ENCODE measurements at regions not wholly inside any gene's neighbourhood (a gene's known extent, or its start where the extent isn't known, plus 50 kb on each side); places are given as distances from the start of the nearest gene placed in this dataset.

DNA sequence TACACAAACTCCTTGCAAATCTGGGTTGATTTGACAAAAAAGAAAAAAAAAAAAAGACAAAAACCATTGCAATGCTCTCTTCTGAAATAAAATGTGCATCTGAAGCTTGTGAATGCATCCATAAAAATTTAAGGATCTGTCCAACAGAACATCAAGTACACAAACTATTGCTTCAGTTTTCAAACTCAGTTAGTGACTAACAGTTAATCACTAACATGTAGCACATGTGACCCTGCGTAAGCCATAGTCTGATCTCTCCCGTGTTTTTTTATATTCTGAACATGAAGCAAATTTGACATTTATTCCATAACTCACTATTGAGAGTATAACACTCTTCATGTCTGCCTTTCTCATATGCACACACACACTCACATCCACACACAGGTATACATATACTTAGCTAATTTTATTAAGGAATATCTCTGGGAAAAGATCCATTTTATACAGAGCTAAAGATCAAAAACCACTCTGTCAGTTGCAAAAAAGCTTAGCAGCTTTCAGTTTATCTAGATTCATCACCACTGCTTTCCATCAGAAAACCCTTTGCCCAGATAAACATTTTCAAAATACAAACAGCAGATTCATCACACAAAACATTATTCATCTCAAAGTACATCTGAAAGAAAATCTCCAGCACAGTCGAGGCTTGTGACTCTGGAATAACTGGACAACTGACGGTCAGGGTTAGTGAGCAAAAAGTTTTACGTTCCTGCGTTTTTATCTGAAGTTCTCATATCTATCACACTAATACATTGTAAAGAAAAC, 1000.4 kb upstream of the ACVR2A start:
- DNase-seq: no peak

DNA sequence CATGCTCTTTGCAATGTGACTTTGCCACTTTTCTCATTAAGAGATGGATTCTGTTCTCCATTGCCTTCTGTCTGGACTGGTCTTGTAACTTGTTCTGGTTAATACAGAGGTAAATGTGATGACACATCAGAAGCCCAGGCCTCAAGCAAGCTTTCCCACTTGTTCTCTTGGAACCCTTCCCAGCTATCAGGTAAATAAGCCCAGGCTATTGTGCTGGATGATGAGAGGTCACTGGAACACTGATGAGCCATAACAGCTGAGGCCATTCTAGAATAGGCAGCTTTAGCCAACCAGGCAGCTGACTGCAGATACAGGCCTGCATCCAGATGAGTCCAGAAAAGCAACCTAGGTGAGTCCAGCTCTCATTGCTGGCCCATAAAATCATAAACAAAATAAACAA, 1007.0 kb upstream of the ACVR2A start:
- no peak for DNase-seq

DNA sequence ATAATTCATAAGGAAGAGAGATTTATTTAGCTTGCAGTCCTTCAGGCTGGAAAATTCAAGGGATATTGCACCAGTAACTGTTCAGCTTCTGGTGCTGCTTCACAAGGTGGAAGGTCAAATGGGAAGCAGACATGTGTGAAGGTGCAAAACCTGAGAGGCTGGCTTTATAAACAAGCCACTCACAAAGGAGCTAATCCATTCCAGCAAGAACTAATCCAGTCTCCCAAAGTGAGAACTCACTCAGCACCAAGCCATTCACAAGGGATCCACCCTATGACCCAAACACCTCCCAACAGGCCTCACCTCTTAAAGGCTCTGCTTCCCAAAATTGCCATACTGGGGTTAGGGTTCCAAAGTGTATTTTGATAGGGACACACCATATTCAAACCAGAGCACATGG, 1018.4 kb upstream of the ACVR2A start:
- DNase-seq: no peak

DNA sequence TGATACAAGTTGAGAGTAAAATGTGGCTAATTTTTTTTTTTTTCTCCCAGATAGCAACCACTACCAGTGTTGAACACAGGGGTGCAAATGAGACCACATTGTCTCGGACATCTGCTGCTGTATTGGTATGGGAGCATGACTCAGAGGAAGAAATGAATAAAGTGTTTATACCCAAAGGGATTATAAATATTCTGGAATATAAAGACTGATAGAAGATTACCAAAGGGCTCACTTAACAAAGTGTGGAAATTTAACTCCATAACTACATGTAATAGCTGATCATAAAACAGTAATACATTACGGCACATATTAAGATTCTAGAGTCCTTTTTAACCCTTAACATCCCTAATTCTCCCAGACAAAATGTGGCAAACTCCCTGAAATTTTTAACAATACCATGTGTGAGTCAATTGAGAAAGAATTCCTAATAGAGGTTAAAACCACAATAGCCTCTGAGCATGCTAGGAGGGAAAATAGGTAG, 1023.0 kb upstream of the ACVR2A start:
- DNase-seq: no peak

DNA sequence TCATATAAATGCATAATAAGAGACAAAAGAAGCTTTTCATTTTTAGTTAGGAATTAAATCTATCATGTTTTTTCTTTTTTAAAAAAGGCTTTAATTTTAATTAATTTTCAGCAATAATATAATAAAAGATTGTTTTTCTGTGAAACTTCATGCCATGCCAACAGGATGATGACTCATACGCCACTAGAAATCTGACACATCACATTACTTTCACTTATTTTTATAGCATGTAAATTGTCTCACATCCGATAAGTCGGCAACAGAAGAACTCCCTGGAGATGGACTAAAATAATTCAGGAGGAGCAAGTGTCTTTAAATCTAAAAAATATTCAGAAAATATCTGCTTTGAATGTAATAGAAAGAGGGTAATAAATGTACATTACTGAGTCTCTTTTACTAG, 1024.2 kb upstream of the ACVR2A start:
- DNase-seq: no peak

DNA sequence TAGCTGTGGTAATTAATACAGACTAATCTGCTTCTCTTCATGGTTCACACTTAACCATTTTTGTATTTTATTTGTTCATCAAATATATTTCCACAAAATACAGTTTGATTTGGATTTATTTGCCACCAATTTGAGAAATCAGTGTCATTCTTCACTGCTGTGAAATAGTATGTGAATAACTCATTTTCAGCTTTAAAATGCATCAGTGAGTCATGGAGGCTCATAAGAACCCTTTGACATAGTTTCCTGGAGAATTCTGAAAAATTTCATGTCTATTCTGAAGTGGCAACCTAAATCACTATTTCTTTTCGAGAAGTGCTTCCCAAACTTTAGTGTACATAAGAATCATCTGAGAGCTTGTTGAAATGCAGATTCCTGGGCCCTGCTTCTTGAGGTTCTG, 1026.7 kb upstream of the ACVR2A start:
- DNase-seq: no peak

DNA sequence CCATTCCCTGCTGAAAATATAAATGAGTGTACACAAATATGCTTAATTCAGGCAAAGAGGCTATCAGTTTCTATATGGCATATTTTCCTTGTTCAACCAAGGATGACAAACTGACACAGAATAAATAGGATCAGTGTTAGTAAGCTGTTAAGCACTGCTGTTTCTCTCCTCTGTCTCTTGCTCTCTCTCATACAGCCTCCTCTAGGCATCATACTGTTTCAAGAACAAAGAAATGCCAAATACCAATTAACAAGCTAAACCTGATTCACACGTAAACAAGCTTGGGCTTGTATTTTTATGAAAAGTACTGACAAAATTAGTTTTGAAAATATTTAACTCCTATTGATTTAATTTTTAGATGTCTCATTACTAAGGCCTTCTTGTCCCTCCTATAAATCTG, 1027.2 kb upstream of the ACVR2A start:
- DNase-seq: no peak

DNA sequence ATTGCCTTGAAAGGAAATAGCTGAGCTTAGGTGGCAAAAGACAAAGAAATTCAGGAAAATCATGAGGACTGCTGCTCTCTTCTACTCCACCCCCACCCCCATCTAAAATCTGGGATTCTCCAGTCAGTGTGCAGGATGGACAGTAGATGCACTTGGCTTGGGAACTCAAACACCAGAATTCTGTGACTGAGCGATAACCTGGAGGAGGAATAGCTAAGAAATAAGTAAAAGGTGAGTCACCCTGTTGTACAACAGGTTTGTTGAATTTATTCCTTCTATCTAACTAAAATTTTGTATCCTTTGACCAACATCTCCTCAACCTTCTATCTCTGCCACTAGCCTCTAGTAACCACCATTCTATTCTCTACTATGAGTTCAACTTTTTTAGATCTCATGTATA, 1029.9 kb upstream of the ACVR2A start:
- no peak for DNase-seq

DNA sequence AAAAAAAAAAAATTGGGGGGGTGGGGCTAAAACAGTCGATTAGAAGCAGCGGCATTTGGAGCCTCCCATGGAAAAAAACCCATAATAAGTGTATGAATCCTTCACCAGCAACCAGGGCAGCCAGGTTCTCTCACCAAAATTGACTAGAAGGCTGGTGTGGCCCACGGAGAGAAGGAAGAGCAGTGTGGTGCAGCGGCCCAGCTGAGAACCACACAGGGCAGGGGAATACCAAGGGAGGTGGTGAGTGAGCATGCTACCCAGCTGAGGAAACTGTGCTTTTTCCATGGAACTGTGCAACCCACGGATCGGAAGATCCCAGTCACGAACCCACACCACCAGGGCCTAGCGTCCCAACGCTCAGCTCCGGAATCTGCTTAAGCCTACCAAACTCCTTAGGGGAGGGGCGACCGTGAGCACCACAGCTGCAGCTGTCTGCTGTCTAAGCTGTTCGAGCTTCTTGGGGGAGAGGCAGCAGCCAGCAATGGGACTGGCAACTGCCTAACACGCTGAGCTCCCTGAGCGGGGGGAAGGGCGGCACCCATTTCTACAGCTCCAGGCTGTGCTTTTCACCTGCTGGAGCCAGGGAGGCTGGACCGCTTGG, 1037.2 kb upstream of the ACVR2A start:
- no peak for DNase-seq

DNA sequence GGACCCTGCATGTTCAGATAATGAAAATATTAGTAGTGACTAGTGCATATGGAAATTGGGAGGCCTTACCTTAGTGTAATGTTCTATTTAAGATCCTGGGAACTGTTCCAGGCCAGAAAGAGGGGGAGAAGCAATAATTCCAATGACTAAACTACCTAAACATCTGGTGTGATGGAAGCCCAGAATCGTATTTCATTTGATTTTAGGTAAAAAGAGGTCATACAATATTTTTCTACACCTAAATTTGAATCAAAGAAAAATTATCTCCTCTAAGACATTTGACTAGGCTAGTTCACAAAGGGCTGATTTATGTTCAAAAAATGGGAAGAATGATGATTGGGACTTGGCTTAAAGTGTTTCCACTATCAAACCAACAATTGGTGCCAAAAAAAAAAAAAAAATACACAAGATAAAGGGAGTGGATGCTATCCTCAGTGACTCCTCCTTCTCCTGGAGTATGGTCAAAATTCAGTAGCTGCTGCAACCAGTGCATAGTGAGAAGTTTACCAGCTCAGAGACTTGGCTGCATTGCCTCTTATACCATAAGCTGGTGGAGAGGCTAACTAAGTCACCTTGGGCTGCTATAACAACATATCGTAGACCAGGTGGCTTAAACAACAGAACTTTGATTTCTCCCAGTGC, 1038.3 kb upstream of the ACVR2A start:
- DNase-seq: no peak

DNA sequence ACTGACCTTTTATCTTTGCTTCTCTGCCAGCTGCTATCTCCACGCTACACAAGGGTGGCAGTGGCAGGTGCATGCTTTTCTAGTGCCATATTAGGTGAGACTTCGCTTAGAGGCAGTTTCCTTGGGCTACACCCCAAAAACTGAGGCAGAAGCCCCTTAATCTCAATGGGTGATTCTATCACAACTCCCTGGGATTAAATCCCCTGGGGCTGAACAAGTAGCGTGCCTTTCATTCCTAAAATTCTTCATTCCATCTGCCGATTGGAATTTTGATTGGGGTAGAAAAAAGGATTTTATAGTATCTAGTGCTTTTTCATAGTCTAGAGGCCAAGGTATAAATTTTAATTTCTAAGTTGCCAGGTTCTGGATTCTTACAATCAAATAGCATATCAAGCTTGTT, 1040.5 kb upstream of the ACVR2A start:
- no peak for DNase-seq

DNA sequence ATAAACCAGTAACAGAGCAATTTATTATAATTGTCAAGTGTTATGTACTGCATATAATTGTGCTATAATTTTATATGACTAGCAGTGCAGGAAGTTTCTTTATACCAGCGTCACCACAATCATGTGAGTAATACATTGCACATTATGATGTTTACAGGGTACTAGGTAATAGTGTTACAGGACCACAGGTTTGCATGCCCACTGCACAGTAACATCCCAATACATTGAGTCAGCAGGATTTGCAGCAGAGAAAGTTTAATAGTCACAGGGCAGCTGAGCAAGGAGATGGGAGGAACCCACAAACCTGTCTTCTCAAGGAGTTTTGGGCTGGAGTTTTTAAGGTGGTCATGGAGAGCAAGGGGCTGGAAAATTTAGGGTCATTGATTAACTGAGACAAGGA, 1042.9 kb upstream of the ACVR2A start:
- no peak for DNase-seq

DNA sequence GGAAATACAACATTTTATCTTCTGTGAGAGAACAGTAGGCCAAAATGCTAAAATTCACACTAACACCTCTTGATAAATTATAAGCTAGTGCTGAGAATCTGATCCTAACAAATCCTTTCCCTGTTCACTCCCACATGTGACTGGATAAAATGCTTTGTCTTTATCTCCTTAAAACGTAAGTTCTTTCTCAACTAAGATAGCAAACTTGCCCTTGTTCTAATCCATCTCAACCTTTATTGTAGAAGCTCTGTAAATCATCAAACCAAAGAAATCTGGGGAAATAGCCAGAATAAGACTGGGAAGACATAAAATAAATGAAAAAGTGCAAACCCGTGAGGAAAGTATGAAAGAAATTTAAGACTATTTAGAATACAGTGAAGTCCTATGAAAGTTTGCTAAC, 1058.4 kb upstream of the ACVR2A start:
- DNase-seq: no peak

DNA sequence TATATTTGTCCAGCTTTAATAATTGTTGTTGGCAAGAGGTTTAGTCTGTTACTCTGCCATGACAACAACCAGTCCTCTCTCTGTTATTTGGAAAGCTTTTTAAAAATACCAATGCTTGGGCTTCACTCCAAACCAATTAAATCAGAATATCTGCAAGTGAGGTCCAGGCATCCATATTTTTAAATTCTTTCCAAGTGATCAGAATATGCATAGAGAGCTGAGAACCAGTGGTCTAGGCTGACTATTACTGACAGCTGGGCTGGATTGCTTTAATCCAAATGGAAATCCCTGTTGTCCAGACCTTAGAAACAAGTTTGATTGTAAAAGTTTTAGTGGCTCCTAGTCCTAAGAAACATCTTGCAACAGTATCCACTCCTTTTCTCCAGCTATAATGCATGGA, 1059.7 kb upstream of the ACVR2A start:
- no peak for DNase-seq

DNA sequence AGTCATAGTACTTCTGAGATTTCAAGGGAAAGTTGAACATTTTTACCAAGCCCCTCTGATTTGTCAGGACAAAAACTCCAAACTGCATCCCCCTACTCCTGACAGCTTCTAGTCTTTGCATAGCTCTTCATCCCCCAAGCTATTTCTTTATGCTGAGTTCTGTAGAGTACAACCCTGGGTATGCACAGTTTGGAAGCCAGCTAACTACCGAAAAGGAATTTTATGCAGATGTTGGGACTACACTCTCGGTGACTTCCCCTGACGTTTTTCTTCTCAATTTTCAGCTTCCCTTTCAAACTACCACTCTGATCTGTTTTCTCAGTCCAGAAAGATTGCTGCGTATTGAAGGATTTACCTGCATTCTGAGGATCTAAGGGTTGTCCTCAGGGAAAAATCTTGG, 1060.2 kb upstream of the ACVR2A start:
- DNase-seq: no peak

DNA sequence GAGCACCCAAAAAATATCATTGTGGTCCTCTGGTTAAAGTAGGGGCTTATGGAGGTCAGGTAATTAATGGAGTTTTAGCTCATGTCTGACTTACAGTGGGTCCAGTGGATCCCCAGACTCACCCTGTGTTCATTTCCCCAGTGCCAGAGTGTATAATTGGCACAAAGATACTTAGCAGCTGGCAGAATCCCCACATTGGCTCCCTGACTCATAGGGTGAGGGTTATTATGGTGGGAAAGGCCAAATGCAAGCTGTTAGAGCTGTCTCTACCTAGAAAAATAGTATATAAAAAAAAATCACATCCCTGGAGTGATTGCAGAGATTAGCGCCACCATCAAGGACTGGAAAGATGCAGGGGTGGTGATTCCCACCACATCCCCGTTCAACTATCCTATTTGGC, 1067.6 kb upstream of the ACVR2A start:
- no peak for DNase-seq

DNA sequence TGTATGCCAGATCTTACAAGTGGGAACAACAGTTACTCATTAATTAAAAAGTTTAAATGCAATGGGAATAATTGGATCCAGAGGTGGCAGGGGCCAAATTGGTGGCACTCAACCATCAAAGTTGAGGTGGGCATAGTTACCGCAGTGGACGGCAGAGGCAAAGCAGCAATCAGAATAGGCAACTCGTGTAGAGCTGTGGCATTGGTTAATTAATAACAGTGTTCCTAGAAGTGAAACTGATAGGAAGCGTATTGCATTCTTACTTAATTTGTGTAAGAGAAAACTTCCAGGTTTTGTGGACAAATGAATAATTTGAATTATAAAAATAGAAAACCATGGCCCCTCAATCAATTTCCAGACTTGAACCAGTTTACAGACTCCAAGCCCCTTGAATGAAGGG, 1068.2 kb upstream of the ACVR2A start:
- no peak for DNase-seq

DNA sequence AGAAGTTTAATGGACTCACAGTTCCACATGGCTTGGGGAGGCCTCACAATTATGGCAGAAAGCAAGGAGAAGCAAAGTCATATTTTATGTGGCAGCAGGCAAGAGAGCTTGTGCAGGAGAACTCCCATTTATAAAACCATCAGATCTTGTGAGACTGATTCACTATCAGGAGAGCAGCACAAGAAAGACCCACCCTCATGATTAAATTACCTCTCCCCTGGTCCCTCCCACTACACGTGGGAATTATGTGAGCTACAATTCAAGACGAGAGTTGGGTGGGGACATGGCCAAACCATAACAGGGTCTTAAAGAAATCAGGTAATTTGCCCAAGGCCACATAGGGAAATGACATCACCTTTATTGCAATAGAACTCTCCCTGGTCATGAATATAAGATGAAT, 1073.3 kb upstream of the ACVR2A start:
- no peak for DNase-seq

DNA sequence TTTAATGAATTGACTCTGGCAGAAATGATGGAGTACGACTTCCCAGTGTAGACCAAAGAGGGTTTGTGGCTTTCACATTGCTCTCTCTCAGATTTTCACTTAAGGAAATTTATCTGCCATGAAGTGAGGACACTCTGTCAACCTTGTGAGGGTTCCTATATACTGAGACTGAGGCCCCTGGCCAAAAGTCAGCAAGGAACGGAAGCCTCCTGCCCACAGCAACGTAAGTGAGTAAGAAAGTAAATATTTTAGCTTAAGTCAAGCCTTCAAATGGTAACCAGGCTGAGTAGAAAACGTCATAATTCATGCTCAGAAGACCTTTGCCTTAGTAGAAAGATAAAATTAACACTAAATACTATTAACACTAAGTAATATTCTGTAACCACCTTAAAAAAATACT, 1080.5 kb upstream of the ACVR2A start:
- DNase-seq: no peak

DNA sequence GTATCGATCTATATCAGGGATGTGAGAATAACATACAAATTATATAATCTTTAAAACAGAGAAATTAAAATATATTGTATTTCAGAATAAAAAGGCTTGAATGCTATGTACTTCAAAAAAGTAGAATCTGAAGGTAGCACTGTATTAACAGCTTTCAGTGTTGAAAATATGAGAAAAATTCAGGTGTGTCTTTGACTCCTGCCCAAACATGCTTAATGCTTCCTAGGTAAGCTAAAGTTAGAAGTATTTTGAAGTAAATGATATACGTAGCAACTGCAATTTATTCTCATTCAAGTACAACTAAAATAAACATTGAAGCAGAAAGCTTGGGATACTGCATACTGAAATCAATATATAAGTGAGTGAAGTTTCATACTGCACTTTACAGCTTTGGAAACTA, 1082.0 kb upstream of the ACVR2A start:
- DNase-seq: no peak

DNA sequence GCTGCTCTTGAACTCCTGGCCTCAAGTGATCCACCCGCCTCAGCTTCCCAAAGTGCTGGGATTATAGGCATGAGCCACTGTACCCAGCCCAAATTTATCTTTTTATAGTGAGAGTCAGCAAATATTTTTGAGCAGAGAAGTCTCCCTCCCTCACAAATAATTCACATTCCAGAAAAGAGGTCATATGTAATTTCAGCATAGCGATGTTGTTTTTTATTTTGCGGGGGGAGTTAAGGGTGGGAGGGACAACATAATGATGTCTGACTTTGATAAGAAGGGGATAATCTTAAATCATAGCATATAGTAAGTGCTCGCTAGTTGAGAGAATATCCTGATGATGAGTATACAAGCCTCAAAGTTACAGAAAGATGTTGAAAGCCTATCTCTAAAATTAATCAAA, 1090.2 kb upstream of the ACVR2A start:
- no peak for DNase-seq

DNA sequence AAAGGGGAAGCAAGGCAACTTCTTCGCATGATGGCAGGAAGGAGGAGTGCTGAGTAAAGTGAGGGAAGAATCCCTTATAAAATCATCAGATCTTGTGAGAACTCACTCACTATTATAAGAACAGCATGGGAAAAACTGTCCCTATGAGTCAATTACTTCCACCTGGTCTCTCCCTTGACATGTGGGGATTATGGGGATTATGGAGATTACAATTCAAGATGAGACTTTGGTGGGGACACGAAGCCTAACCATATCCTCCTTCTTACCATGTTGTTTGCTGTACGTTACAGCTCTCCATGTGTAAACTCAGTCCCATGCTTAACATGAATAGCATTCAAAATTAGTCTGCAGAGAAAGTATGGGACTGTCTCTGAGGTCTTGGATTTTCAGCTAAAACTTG, 1096.8 kb upstream of the ACVR2A start:
- no peak for DNase-seq

DNA sequence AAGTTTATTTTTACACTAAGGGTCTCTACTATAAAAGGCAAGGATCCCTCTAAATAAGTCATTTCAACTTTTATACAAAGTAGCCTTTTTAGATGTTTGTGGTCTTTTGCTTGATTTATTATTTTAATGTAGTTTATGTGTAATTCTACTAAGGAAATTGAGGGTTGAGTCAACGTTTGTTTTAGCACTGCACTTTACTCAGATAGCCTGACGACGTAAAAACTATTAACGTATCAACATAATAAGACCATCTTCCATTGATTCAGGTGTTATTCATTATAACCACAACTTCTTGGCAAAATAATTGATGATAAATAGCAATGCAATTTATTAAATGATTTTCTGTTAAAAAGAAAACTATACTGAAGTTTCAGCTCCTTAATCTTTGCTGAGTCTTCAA, 1103.6 kb upstream of the ACVR2A start:
- DNase-seq: no peak

DNA sequence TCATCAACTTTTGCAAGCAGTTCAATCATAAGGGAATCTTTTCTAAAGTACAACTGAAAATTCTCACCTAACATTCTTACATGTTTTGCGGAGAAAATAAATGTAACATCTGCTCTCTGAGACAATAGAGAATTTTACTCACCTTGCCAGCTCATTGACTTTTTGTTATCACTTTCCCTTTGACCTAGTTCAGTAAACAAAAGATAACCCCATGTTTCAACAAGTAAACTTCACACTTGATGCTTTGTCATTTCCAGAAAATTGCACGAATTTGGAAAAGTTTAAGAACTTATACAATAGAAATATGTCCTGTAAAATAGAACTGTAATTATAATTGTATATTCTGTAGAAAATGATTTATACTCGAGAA, 1110.0 kb upstream of the ACVR2A start:
- no peak for DNase-seq
